Fibroblast of lung (primary cell): ENCODE measurements at regions not wholly inside any gene's neighbourhood (a gene's known extent, or its start where the extent isn't known, plus 50 kb on each side); places are given as distances from the start of the nearest gene placed in this dataset.
A peak's percentile ranks its signal among the peaks of the same experiment; 100 is the strongest.

Experiments used
- DNase-seq, 2 donors: peaks; one replicate each; pipeline versions ENCODE4 v3.0.0 to v3.0.0-alpha.2; 2010; ENCODE audit warnings: low read depth in 2 of 2
- H2AFZ ChIP-seq: 2 replicates; pipeline ENCODE4 v1.5.1; 2012; ENCODE audit warnings: low read length, control low read depth, inconsistent platforms
- H3K27ac ChIP-seq: 2 replicates; pipeline ENCODE4 v1.5.1; 2011; ENCODE audit warnings: low read length, control low read depth; ENCODE audit not compliant: insufficient read depth
- H3K27me3 ChIP-seq: 2 replicates; pipeline ENCODE4 v1.5.1; 2011; ENCODE audit warnings: mild to moderate bottlenecking, low read length; ENCODE audit not compliant: control insufficient read depth, insufficient read depth
- H3K36me3 ChIP-seq: 2 replicates; pipeline ENCODE4 v1.5.1; 2011; ENCODE audit warnings: low read length; ENCODE audit not compliant: control insufficient read depth, insufficient read depth
- H3K4me1 ChIP-seq: 2 replicates; pipeline ENCODE4 v1.5.1; 2011; ENCODE audit warnings: low read length; ENCODE audit not compliant: control insufficient read depth, insufficient read depth; ENCODE audit errors: extremely low read depth
- H3K4me2 ChIP-seq: 2 replicates; pipeline ENCODE4 v1.5.1; 2011; ENCODE audit warnings: low read length, control low read depth; ENCODE audit not compliant: insufficient read depth; ENCODE audit errors: extremely low read depth
- H3K4me3 ChIP-seq, 4 experiments: fragments of 200-600 bp in 1 of 4; sonication (generic) in 1 of 4; replicated peaks in 1 of 4; 2 replicates each; pipeline ENCODE4 v1.5.1; 2011 to 2016; ENCODE audit warnings: low read length in 4 of 4, low read depth in 3 of 4, mild to moderate bottlenecking in 3 of 4, control low read depth in 2 of 4, inconsistent platforms in 1 of 4, mixed read lengths in 1 of 4; ENCODE audit not compliant: insufficient read depth in 1 of 4; ENCODE audit errors: control extremely low read depth in 1 of 4
- H3K79me2 ChIP-seq: 2 replicates; pipeline ENCODE4 v1.5.1; 2012; ENCODE audit warnings: mild to moderate bottlenecking, low read length, inconsistent platforms; ENCODE audit not compliant: control insufficient read depth, insufficient read depth
- H3K9ac ChIP-seq: 2 replicates; pipeline ENCODE4 v1.5.1; 2011; ENCODE audit warnings: mild to moderate bottlenecking, low read length, control low read depth; ENCODE audit not compliant: insufficient read depth
- H3K9me3 ChIP-seq: 2 replicates; pipeline ENCODE4 v1.5.1; 2012; ENCODE audit warnings: low read depth, low read length; ENCODE audit not compliant: control insufficient read depth, insufficient read depth
- H4K20me1 ChIP-seq: 2 replicates; pipeline ENCODE4 v1.5.1; 2011; ENCODE audit warnings: low read length; ENCODE audit not compliant: control insufficient read depth, insufficient read depth; ENCODE audit errors: extremely low read depth
- CTCF ChIP-seq, 2 donors: IDR thresholded peaks in 1 of 2; conservative IDR thresholded peaks in 1 of 2; 1 replicate in 1 of 2; 2 replicates in 1 of 2; pipeline ENCODE4 v1.5.1; 2011 to 2012; ENCODE audit warnings: low read length in 2 of 2, control low read depth in 1 of 2, inconsistent platforms in 1 of 2, low read depth in 1 of 2, mild to moderate bottlenecking in 1 of 2
- EZH2 ChIP-seq: IDR thresholded peaks from 2 replicates; pipeline ENCODE4 v1.5.1; 2012; ENCODE audit warnings: low read length, control low read depth, mild to moderate bottlenecking; ENCODE audit errors: missing control alignments

GRCh38 chr2:51290725-51291124 is 258.8 kb upstream of the NRXN1 start:
- no peak overlapping the region for H3K9ac ChIP-seq
- H4K20me1 ChIP-seq: no peaks in the 10 kb centered on the region
- H3K4me3 ChIP-seq: no peak overlapping the region
- H3K36me3 ChIP-seq: no peaks in the 10 kb centered on the region
- peak; percentile 1 to 75 for DNase-seq
- no peaks in the 10 kb centered on the region for H3K4me1 ChIP-seq
- no peaks in the 10 kb centered on the region for H3K79me2 ChIP-seq
- H3K9me3 ChIP-seq: no peaks in the 10 kb centered on the region
- no peak overlapping the region for H3K4me2 ChIP-seq
- TF ChIP-seq CTCF (conservative IDR thresholded peaks at IDR 0.05 in 1 of 2, IDR thresholded peaks at IDR 0.05 in 1 of 2; ENCODE audit: low read depth in 1 of 2, low read length in 2 of 2) (no peak), EZH2 (no peak)
- H3K27ac ChIP-seq: no peak overlapping the region
- H3K27me3 ChIP-seq: no peaks in the 10 kb centered on the region
- H2AFZ ChIP-seq: no peak overlapping the region

GRCh38 chr2:51289045-51289444 is 257.1 kb upstream of the NRXN1 start:
- Histone ChIP-seq H3K9me3 (no peaks in the 10 kb centered on the region), H3K27ac (no peak overlapping the region), H4K20me1 (no peaks in the 10 kb centered on the region), H3K4me1 (no peaks in the 10 kb centered on the region), H3K9ac (no peak overlapping the region), H3K79me2 (no peaks in the 10 kb centered on the region), H3K4me3 (no peak overlapping the region), H3K4me2 (no peak overlapping the region), H2AFZ (no peak overlapping the region), H3K36me3 (no peaks in the 10 kb centered on the region), H3K27me3 (no peaks in the 10 kb centered on the region)
- TF ChIP-seq EZH2 (no peak), CTCF (conservative IDR thresholded peaks at IDR 0.05 in 1 of 2, IDR thresholded peaks at IDR 0.05 in 1 of 2; ENCODE audit: low read depth in 1 of 2, low read length in 2 of 2) (no peak)
- no peak for DNase-seq

- Histone ChIP-seq H3K27me3 (no peaks in the 10 kb centered on the region), H3K4me2 (no peak overlapping the region), H4K20me1 (no peaks in the 10 kb centered on the region), H3K4me1 (no peaks in the 10 kb centered on the region), H3K36me3 (no peaks in the 10 kb centered on the region), H3K27ac (no peak overlapping the region), H3K9ac (no peak overlapping the region), H2AFZ (no peak overlapping the region), H3K4me3 (no peak overlapping the region), H3K79me2 (no peaks in the 10 kb centered on the region), H3K9me3 (no peaks in the 10 kb centered on the region)
- TF ChIP-seq EZH2 (no peak), CTCF (conservative IDR thresholded peaks at IDR 0.05 in 1 of 2, IDR thresholded peaks at IDR 0.05 in 1 of 2; ENCODE audit: low read depth in 1 of 2, low read length in 2 of 2) (no peak)
- DNase-seq: no peak
Observed at GRCh38 chr2:51268191-51268590, 236.3 kb upstream of the NRXN1 start.
